Astrocyte (in vitro differentiated cells and primary cell): ENCODE measurements at regions not wholly inside any gene's neighbourhood (a gene's known extent, or its start where the extent isn't known, plus 50 kb on each side); places are given as distances from the start of the nearest gene placed in this dataset.
A peak's percentile ranks its signal among the peaks of the same experiment; 100 is the strongest.

Source experiments
- DNase-seq: peaks from one replicate; pipeline ENCODE4 v3.0.0-alpha.2; 2010; ENCODE audit warnings: low read depth
- FAIRE-seq: peaks from 2 replicates; lab custom pipeline; 2011; peaks lifted over from hg19 to GRCh38; lab: Jason Lieb, UNC
- H2AFZ ChIP-seq: 2 replicates; pipeline ENCODE4 v1.6.0; 2012; ENCODE audit warnings: low read depth, low read length, inconsistent platforms
- H3K27ac ChIP-seq: 2 replicates; pipeline ENCODE4 v1.5.1; 2011; ENCODE audit warnings: low read depth, low read length, inconsistent platforms
- H3K27me3 ChIP-seq: 2 replicates; pipeline ENCODE4 v1.6.0; 2011; ENCODE audit warnings: low read length, inconsistent platforms; ENCODE audit not compliant: insufficient read depth
- H3K36me3 ChIP-seq: 2 replicates; pipeline ENCODE4 v1.5.1; 2011; ENCODE audit warnings: low read length, inconsistent platforms; ENCODE audit not compliant: insufficient read depth
- H3K4me1 ChIP-seq: 2 replicates; pipeline ENCODE4 v1.5.1; 2011; ENCODE audit warnings: low read length, inconsistent platforms; ENCODE audit not compliant: insufficient read depth
- H3K4me2 ChIP-seq: 2 replicates; pipeline ENCODE4 v1.6.0; 2012; ENCODE audit warnings: low read length, inconsistent platforms
- H3K4me3 ChIP-seq: 2 replicates; pipeline ENCODE4 v1.5.1; 2011; ENCODE audit warnings: low read depth, mild to moderate bottlenecking, low read length, inconsistent platforms; ENCODE audit not compliant: insufficient read depth
- H3K79me2 ChIP-seq: 2 replicates; pipeline ENCODE4 v1.6.0; 2012; ENCODE audit warnings: mild to moderate bottlenecking, low read length, inconsistent platforms; ENCODE audit not compliant: insufficient read depth
- H3K9ac ChIP-seq: 2 replicates; pipeline ENCODE4 v1.6.0; 2012; ENCODE audit warnings: mild to moderate bottlenecking, low read length, inconsistent platforms
- H3K9me3 ChIP-seq: 2 replicates; pipeline ENCODE4 v1.5.1; 2012; ENCODE audit warnings: low read depth, mild to moderate bottlenecking, low read length, inconsistent platforms; ENCODE audit not compliant: insufficient read depth
- H4K20me1 ChIP-seq: 2 replicates; pipeline ENCODE4 v1.6.0; 2012; ENCODE audit warnings: low read length, inconsistent platforms; ENCODE audit not compliant: insufficient read depth
- H3K27ac Mint-ChIP-seq: one replicate; pipeline ENCODE4 v1.8.0; 2021; ENCODE audit warnings: mild to moderate bottlenecking, mixed read lengths; ENCODE audit not compliant: unreplicated experiment
- H3K27me3 Mint-ChIP-seq: one replicate; pipeline ENCODE4 v1.8.0; 2021; ENCODE audit warnings: low read depth, mixed read lengths; ENCODE audit not compliant: unreplicated experiment
- H3K36me3 Mint-ChIP-seq: one replicate; pipeline ENCODE4 v1.8.0; 2021; ENCODE audit warnings: low read depth, mixed read lengths; ENCODE audit not compliant: unreplicated experiment
- H3K4me1 Mint-ChIP-seq: one replicate; pipeline ENCODE4 v1.8.0; 2021; ENCODE audit warnings: low read depth, mixed read lengths; ENCODE audit not compliant: unreplicated experiment
- H3K4me3 Mint-ChIP-seq: one replicate; pipeline ENCODE4 v1.8.0; 2021; ENCODE audit warnings: mild to moderate bottlenecking, moderate library complexity, mixed read lengths; ENCODE audit not compliant: unreplicated experiment
- H3K9me3 Mint-ChIP-seq: one replicate; pipeline ENCODE4 v1.8.0; 2021; ENCODE audit warnings: mild to moderate bottlenecking, mixed read lengths; ENCODE audit not compliant: unreplicated experiment
- EZH2 ChIP-seq: IDR thresholded peaks from 2 replicates; pipeline ENCODE4 v1.6.1; 2012; ENCODE audit warnings: mild to moderate bottlenecking, low read length, inconsistent platforms; ENCODE audit not compliant: insufficient read depth
- TF ChIP-seq, protein P1 (sequence below): IDR thresholded peaks from 2 replicates; pipeline ENCODE4 v1.5.1; 2011; ENCODE audit warnings: low read depth, mild to moderate bottlenecking, inconsistent platforms, low read length, moderate library complexity; ENCODE audit not compliant: insufficient read depth

DNA sequence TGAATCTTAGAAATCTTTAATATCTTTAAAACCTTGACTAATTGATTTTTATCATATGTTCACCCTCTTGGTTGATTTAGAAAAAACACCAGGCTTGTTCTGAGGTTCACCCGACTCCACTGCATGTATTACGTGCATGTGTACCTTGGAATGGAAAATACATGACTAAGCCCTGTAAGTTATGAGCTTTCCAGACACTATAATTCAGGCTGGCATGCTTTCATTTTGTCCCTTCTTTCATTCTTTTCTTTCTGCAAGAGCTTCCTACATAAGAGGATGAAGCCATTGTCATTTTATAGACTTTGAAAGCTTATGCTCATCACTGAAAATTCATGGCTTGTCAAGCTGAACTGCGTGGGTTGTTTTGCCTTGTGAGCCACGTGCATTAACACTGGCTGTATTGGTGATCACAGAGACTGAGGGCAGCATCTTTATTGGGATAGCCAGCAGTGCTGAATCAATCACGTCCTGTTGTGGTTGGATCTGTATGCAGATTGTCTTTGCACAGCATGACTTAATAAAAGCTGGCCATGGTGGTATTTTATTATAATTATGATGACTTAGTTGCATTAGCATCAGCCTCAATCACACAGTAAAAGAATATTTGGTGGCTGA lies 141.9 kb downstream of the SLIT2 start:
- H3K27ac ChIP-seq: no peak overlapping the region
- H3K4me1 Mint-ChIP-seq: no peaks in the 10 kb centered on the region

GRCh38 chr4:20394512-20394911 lies 142.8 kb downstream of the SLIT2 start:
- Mint-ChIP-seq H3K4me1 (no peaks in the 10 kb centered on the region), H3K36me3 (no peaks in the 10 kb centered on the region), H3K9me3 (no peaks in the 10 kb centered on the region), H3K27me3 (no peaks in the 10 kb centered on the region), H3K4me3 (no peak overlapping the region), H3K27ac (no peak overlapping the region)
- Histone ChIP-seq H3K4me2 (no peak overlapping the region), H3K79me2 (no peaks in the 10 kb centered on the region), H3K27ac (no peak overlapping the region), H3K9ac (no peak overlapping the region), H4K20me1 (no peaks in the 10 kb centered on the region), H2AFZ (no peak overlapping the region), H3K36me3 (no peaks in the 10 kb centered on the region), H3K27me3 (no peaks in the 10 kb centered on the region), H3K9me3 (no peaks in the 10 kb centered on the region), H3K4me1 (no peaks in the 10 kb centered on the region), H3K4me3 (no peak overlapping the region)
- no peak for TF ChIP-seq EZH2
- TF ChIP-seq, protein P1, sequence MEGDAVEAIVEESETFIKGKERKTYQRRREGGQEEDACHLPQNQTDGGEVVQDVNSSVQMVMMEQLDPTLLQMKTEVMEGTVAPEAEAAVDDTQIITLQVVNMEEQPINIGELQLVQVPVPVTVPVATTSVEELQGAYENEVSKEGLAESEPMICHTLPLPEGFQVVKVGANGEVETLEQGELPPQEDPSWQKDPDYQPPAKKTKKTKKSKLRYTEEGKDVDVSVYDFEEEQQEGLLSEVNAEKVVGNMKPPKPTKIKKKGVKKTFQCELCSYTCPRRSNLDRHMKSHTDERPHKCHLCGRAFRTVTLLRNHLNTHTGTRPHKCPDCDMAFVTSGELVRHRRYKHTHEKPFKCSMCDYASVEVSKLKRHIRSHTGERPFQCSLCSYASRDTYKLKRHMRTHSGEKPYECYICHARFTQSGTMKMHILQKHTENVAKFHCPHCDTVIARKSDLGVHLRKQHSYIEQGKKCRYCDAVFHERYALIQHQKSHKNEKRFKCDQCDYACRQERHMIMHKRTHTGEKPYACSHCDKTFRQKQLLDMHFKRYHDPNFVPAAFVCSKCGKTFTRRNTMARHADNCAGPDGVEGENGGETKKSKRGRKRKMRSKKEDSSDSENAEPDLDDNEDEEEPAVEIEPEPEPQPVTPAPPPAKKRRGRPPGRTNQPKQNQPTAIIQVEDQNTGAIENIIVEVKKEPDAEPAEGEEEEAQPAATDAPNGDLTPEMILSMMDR: no peak
- no peak for FAIRE-seq
- DNase-seq: no peak

More for the DNA sequence above, 141.9 kb downstream of the SLIT2 start:
- no peaks in the 10 kb centered on the region for H3K9me3 Mint-ChIP-seq
- FAIRE-seq: no peak
- Histone ChIP-seq H3K27me3 (no peaks in the 10 kb centered on the region), H2AFZ (no peak overlapping the region), H3K4me2 (peak overlapping the region; percentile 2), H3K36me3 (no peaks in the 10 kb centered on the region), H3K4me3 (no peak overlapping the region), H3K9ac (no peak overlapping the region), H3K4me1 (no peaks in the 10 kb centered on the region), H3K79me2 (no peaks in the 10 kb centered on the region), H4K20me1 (no peaks in the 10 kb centered on the region), H3K9me3 (no peaks in the 10 kb centered on the region)
- DNase-seq: peak; percentile 19
- no peak overlapping the region for H3K4me3 Mint-ChIP-seq
- no peaks in the 10 kb centered on the region for H3K27me3 Mint-ChIP-seq
- no peak overlapping the region for H3K27ac Mint-ChIP-seq
- TF ChIP-seq, protein P1: no peak
- no peak for TF ChIP-seq EZH2
- H3K36me3 Mint-ChIP-seq: no peaks in the 10 kb centered on the region

GRCh38 chr4:20395160-20395773 lies 143.6 kb downstream of the SLIT2 start:
- Histone ChIP-seq H3K9ac (no peak overlapping the region), H3K4me3 (no peak overlapping the region), H3K27me3 (no peaks in the 10 kb centered on the region), H3K4me1 (no peaks in the 10 kb centered on the region), H2AFZ (no peak overlapping the region), H3K27ac (no peak overlapping the region), H3K9me3 (no peaks in the 10 kb centered on the region), H3K4me2 (no peak overlapping the region), H3K79me2 (no peaks in the 10 kb centered on the region), H4K20me1 (no peaks in the 10 kb centered on the region), H3K36me3 (no peaks in the 10 kb centered on the region)
- DNase-seq (no peak), FAIRE-seq (no peak)
- H3K27me3 Mint-ChIP-seq: no peaks in the 10 kb centered on the region
- no peak overlapping the region for H3K27ac Mint-ChIP-seq
- H3K9me3 Mint-ChIP-seq: no peaks in the 10 kb centered on the region
- TF ChIP-seq, protein P1: peak; percentile 46
- TF ChIP-seq EZH2: no peak
- H3K36me3 Mint-ChIP-seq: no peaks in the 10 kb centered on the region
- H3K4me1 Mint-ChIP-seq: no peaks in the 10 kb centered on the region
- H3K4me3 Mint-ChIP-seq: no peak overlapping the region
